ENCODE measurements at regions not wholly inside any gene's neighbourhood (a gene's known extent, or its start where the extent isn't known, plus 50 kb on each side); places are given as distances from the start of the nearest gene placed in this dataset.

GRCh38 chr18:47582093-47582492 is 330.6 kb upstream of the SKOR2 start:
- Histone ChIP-seq H3K27ac (ENCODE audit: low read depth, low read length, severe bottlenecking) (no peak overlapping the region), H3K4me1 (ENCODE audit: control insufficient read depth, insufficient read depth, low read length, poor library complexity, severe bottlenecking) (no peaks in the 10 kb centered on the region), H3K4me3 (ENCODE audit: extremely low read depth, insufficient read depth, low read length, poor library complexity, severe bottlenecking) (no peak overlapping the region), H3K36me3 (ENCODE audit: control insufficient read depth, insufficient read depth, low read length) (no peaks in the 10 kb centered on the region), H3K9me3 (ENCODE audit: control insufficient read depth, low read length) (peaks cover 3% of the 10 kb centered on the region)
- WGBS, 2 experiments (ENCODE audit: insufficient coverage in 2 of 2) = 35 to 78% methylated on average over 2 to 3 of the region's 3 CpGs

- H3K4me3 ChIP-seq (ENCODE audit: extremely low read depth, insufficient read depth, low read length, poor library complexity, severe bottlenecking) = no peak overlapping the region
- H3K4me1 ChIP-seq (ENCODE audit: control insufficient read depth, insufficient read depth, low read length, poor library complexity, severe bottlenecking) = no peaks in the 10 kb centered on the region
- H3K9me3 ChIP-seq (ENCODE audit: control insufficient read depth, low read length) = peaks cover 3% of the 10 kb centered on the region
- no peaks in the 10 kb centered on the region for H3K36me3 ChIP-seq (ENCODE audit: control insufficient read depth, insufficient read depth, low read length)
- no peak overlapping the region for H3K27ac ChIP-seq (ENCODE audit: low read depth, low read length, severe bottlenecking)
- WGBS, 2 experiments (ENCODE audit: insufficient coverage in 2 of 2) = 56 to 72% methylated on average over 3 to 4 of the region's 7 CpGs
Measured at GRCh38 chr18:47577520-47577919, 326.1 kb upstream of the SKOR2 start.

DNA sequence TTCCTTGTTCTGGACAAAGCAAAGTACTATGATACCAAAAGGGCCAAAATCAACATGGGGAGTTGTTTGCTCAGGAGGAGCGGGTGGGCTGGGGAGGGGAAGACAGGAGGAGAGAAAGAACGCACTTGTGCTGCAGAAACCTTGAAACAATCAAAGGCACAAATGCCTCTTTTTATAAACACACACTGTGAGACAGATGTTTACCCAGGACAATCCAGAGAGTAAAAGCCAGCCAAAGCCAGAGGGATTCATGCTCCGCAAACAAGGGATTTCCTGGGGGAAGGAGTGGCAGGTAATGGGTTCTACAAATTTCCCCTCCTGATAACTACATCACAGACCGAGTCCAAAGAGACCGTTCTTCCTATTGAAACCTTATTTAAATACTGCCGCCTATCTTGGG is 323.5 kb upstream of the SKOR2 start:
- Histone ChIP-seq H3K4me3 (ENCODE audit: extremely low read depth, insufficient read depth, low read length, poor library complexity, severe bottlenecking) (no peak overlapping the region), H3K9me3 (ENCODE audit: control insufficient read depth, low read length) (peaks cover 3% of the 10 kb centered on the region), H3K36me3 (ENCODE audit: control insufficient read depth, insufficient read depth, low read length) (no peaks in the 10 kb centered on the region), H3K27ac (ENCODE audit: low read depth, low read length, severe bottlenecking) (no peak overlapping the region), H3K4me1 (ENCODE audit: control insufficient read depth, insufficient read depth, low read length, poor library complexity, severe bottlenecking) (no peaks in the 10 kb centered on the region)
- WGBS, 2 experiments (ENCODE audit: insufficient coverage in 2 of 2) = 86 to 94% methylated on average over 3 to 4 of the region's 6 CpGs

DNA sequence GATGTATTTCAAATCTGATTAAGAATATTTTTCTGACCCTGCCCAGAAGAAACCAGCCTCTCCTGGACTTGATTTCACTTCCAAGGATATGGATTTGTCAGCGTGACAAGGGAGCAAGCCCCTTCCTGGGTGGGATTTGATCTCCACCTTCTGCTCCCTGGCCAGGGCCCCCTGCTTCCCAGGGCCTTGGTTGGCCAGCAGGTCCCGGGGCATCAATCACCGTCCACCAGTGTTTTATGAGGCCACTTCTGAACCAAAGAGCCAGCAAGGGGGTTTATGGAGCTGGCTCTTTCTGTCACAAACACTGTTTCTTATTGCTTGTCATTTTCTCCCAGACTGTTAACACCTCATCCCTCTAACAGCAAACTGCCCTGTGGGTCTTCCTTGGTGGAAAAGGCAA is 320.5 kb upstream of the SKOR2 start:
- H3K27ac ChIP-seq (ENCODE audit: low read depth, low read length, severe bottlenecking) = no peak overlapping the region
- WGBS, 2 experiments (ENCODE audit: insufficient coverage in 2 of 2) = 91 to 96% methylated on average over 3 of the region's 3 CpGs
- H3K4me1 ChIP-seq (ENCODE audit: control insufficient read depth, insufficient read depth, low read length, poor library complexity, severe bottlenecking) = no peaks in the 10 kb centered on the region
- no peaks in the 10 kb centered on the region for H3K9me3 ChIP-seq (ENCODE audit: control insufficient read depth, low read length)
- H3K36me3 ChIP-seq (ENCODE audit: control insufficient read depth, insufficient read depth, low read length) = no peaks in the 10 kb centered on the region
- H3K4me3 ChIP-seq (ENCODE audit: extremely low read depth, insufficient read depth, low read length, poor library complexity, severe bottlenecking) = no peak overlapping the region

GRCh38 chr18:47566809-47567208 is 315.3 kb upstream of the SKOR2 start:
- H3K36me3 ChIP-seq (ENCODE audit: control insufficient read depth, insufficient read depth, low read length) = no peaks in the 10 kb centered on the region
- no peak overlapping the region for H3K27ac ChIP-seq (ENCODE audit: low read depth, low read length, severe bottlenecking)
- no peak overlapping the region for H3K4me3 ChIP-seq (ENCODE audit: extremely low read depth, insufficient read depth, low read length, poor library complexity, severe bottlenecking)
- 89 to 100% methylated on average over 1 of the region's 1 CpG for WGBS, 2 experiments (ENCODE audit: insufficient coverage in 2 of 2)
- no peaks in the 10 kb centered on the region for H3K4me1 ChIP-seq (ENCODE audit: control insufficient read depth, insufficient read depth, low read length, poor library complexity, severe bottlenecking)
- H3K9me3 ChIP-seq (ENCODE audit: control insufficient read depth, low read length) = no peaks in the 10 kb centered on the region

DNA sequence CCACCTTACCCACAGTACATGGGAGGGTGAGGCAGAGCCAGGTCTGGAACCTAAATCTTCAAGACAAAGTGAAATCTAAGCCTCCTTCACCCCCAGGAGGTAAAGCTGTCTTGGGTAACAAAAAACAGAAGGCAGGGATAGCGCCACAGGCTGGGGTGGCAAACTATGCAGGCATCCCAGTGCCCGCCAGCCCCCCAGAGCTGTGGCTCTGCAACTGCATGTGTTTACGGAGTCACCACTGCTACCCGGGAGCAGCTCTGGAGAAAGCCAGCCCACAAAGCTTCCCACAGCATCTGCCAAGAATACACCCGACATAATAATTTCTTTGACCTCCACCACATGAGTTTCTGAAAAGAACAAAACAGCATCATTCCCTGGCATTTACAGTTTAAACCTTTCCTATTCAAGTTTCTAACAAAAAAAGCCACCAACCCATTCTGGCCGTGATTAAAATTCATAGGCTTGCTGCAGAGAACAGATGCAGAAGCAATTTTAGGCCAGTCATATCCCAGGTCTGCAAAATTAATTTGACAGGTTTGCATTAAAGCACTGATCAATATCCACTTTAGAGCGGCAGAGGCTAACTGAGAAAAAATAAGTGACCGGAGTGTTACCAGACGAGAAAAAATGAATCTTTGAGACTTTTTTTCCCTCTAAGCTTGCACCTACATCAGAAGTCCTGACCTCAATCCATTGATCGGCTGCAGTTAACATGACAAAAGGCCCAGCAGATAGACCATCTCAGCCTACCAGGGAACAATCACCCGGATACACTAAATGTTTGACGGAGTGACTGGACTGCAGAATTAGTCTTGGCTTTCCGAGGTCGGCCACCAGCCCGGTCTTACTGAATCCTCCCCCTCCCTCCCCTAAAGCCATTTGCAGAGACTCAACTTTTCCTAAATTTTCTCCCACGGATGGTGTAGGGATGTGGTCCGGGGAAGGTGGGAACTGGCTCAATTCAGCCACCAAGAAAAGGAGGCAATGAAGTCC is 309.6 kb upstream of the SKOR2 start:
- no peaks in the 10 kb centered on the region for H3K36me3 ChIP-seq (ENCODE audit: control insufficient read depth, insufficient read depth, low read length)
- no peak overlapping the region for H3K27ac ChIP-seq (ENCODE audit: low read depth, low read length, severe bottlenecking)
- H3K4me1 ChIP-seq (ENCODE audit: control insufficient read depth, insufficient read depth, low read length, poor library complexity, severe bottlenecking) = no peaks in the 10 kb centered on the region
- no peaks in the 10 kb centered on the region for H3K9me3 ChIP-seq (ENCODE audit: control insufficient read depth, low read length)
- 28 to 33% methylated on average over 14 to 15 of the region's 17 CpGs for WGBS, 2 experiments (ENCODE audit: insufficient coverage in 2 of 2)
- no peak overlapping the region for H3K4me3 ChIP-seq (ENCODE audit: extremely low read depth, insufficient read depth, low read length, poor library complexity, severe bottlenecking)

DNA sequence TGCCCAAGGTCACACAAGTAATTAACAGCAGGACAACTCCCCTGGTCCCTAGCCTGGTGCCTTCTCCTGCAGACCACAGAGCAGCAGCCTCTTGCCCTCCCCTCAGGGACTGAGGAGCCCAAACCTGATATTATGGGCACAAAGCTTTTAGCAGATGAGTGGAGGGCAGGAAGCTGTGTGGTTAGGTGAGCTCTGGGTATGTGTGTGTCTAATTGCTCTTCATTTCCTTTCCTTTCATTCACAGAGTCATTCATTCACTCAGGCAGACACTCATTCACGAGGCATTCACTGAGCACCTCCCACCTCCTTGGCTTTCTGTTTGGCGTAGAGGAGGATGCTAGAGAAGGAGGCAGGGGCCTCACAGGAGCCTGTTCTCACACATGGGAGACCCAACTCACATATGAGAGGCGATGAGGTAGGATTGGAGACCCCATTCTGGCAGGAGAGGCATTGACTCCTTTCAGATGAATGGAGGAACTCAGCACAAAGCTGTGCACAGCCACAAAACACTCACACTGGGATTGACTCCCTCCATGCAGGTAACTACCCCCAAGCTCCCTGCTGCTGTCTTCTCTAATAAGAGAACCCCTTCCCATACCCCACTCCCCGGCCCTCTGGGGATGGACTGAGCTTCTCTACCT is 306.8 kb upstream of the SKOR2 start:
- WGBS, 2 experiments (ENCODE audit: insufficient coverage in 2 of 2) = 56 to 57% methylated on average over 1 to 2 of the region's 4 CpGs
- H3K9me3 ChIP-seq (ENCODE audit: control insufficient read depth, low read length) = no peaks in the 10 kb centered on the region
- no peaks in the 10 kb centered on the region for H3K36me3 ChIP-seq (ENCODE audit: control insufficient read depth, insufficient read depth, low read length)
- no peak overlapping the region for H3K27ac ChIP-seq (ENCODE audit: low read depth, low read length, severe bottlenecking)
- H3K4me3 ChIP-seq (ENCODE audit: extremely low read depth, insufficient read depth, low read length, poor library complexity, severe bottlenecking) = no peak overlapping the region
- no peaks in the 10 kb centered on the region for H3K4me1 ChIP-seq (ENCODE audit: control insufficient read depth, insufficient read depth, low read length, poor library complexity, severe bottlenecking)

DNA sequence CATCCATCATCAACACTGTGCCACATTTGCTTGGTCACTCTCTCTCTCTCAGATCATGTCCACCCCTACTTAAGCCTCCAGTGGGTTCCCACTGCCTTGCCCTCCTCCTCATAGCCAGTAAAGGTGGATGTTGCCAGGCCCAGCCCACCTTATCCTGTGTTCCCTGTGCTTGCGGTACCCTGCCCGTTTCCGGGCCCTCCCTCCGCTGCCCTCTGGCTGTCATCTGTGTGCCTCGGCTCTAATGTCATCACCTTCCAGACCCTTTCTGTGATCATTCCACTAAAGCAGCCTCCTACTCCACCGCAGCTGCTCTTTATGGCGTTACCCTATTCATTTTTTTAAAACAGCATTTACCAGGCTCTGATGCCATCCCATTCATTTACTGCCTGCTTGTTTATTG is 305.7 kb upstream of the SKOR2 start:
- WGBS, 2 experiments (ENCODE audit: insufficient coverage in 2 of 2) = 66 to 80% methylated on average over 7 of the region's 7 CpGs
- H3K4me3 ChIP-seq (ENCODE audit: extremely low read depth, insufficient read depth, low read length, poor library complexity, severe bottlenecking) = no peak overlapping the region
- no peak overlapping the region for H3K27ac ChIP-seq (ENCODE audit: low read depth, low read length, severe bottlenecking)
- H3K4me1 ChIP-seq (ENCODE audit: control insufficient read depth, insufficient read depth, low read length, poor library complexity, severe bottlenecking) = no peaks in the 10 kb centered on the region
- H3K9me3 ChIP-seq (ENCODE audit: control insufficient read depth, low read length) = no peaks in the 10 kb centered on the region
- H3K36me3 ChIP-seq (ENCODE audit: control insufficient read depth, insufficient read depth, low read length) = no peaks in the 10 kb centered on the region

GRCh38 chr18:47552783-47553182 is 301.3 kb upstream of the SKOR2 start:
- Histone ChIP-seq H3K4me1 (ENCODE audit: control insufficient read depth, insufficient read depth, low read length, poor library complexity, severe bottlenecking) (no peaks in the 10 kb centered on the region), H3K36me3 (ENCODE audit: control insufficient read depth, insufficient read depth, low read length) (no peaks in the 10 kb centered on the region), H3K27ac (ENCODE audit: low read depth, low read length, severe bottlenecking) (no peak overlapping the region), H3K9me3 (ENCODE audit: control insufficient read depth, low read length) (no peaks in the 10 kb centered on the region), H3K4me3 (ENCODE audit: extremely low read depth, insufficient read depth, low read length, poor library complexity, severe bottlenecking) (no peak overlapping the region)
- 86 to 87% methylated on average over 2 of the region's 3 CpGs for WGBS, 2 experiments (ENCODE audit: insufficient coverage in 2 of 2)

DNA sequence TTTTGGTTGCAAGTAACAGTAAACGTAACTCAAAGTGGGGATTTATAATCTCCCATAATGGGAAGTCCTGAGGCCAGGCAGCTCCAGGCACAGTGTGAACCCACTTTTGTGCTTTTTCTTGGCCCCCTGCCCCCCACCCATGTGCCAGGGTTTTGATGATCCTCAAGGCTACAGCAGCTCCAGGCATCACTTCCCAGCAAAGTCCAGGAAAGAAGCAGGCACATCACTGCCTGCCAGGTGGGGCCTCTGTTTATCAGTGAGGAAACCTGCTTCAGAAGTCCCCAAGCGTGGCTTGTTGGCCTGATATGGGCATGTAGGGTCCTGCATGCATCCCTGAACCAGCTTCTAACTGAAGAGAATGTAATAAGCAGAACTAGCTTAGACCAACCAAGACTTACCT is 299.2 kb upstream of the SKOR2 start:
- no peaks in the 10 kb centered on the region for H3K4me1 ChIP-seq (ENCODE audit: control insufficient read depth, insufficient read depth, low read length, poor library complexity, severe bottlenecking)
- no peak overlapping the region for H3K4me3 ChIP-seq (ENCODE audit: extremely low read depth, insufficient read depth, low read length, poor library complexity, severe bottlenecking)
- H3K27ac ChIP-seq (ENCODE audit: low read depth, low read length, severe bottlenecking) = no peak overlapping the region
- no peaks in the 10 kb centered on the region for H3K36me3 ChIP-seq (ENCODE audit: control insufficient read depth, insufficient read depth, low read length)
- no peaks in the 10 kb centered on the region for H3K9me3 ChIP-seq (ENCODE audit: control insufficient read depth, low read length)
- 88 to 100% methylated on average over 2 of the region's 2 CpGs for WGBS, 2 experiments (ENCODE audit: insufficient coverage in 2 of 2)
